ENCODE measurements at regions not wholly inside any gene's neighbourhood (a gene's known extent, or its start where the extent isn't known, plus 50 kb on each side); places are given as distances from the start of the nearest gene placed in this dataset.

- Histone ChIP-seq H3K4me3 (no peak overlapping the region), H3K9me3 (no peaks in the 10 kb centered on the region), H3K36me3 (ENCODE audit: low read depth) (no peaks in the 10 kb centered on the region), H3K4me1 (ENCODE audit: low read depth) (no peaks in the 10 kb centered on the region)
- intact Hi-C loops (cut with DNase I, micrococcal nuclease) = no loop called here
- TF ChIP-seq, protein P1, sequence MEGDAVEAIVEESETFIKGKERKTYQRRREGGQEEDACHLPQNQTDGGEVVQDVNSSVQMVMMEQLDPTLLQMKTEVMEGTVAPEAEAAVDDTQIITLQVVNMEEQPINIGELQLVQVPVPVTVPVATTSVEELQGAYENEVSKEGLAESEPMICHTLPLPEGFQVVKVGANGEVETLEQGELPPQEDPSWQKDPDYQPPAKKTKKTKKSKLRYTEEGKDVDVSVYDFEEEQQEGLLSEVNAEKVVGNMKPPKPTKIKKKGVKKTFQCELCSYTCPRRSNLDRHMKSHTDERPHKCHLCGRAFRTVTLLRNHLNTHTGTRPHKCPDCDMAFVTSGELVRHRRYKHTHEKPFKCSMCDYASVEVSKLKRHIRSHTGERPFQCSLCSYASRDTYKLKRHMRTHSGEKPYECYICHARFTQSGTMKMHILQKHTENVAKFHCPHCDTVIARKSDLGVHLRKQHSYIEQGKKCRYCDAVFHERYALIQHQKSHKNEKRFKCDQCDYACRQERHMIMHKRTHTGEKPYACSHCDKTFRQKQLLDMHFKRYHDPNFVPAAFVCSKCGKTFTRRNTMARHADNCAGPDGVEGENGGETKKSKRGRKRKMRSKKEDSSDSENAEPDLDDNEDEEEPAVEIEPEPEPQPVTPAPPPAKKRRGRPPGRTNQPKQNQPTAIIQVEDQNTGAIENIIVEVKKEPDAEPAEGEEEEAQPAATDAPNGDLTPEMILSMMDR (IDR thresholded peaks at IDR 0.05) = no peak
- DNase-seq (no peak), ATAC-seq (no peak)
Observed at GRCh38 chr12:92463171-92463570, 239.6 kb upstream of the PLEKHG7 start.

- DNase-seq (no peak), ATAC-seq (no peak)
- Histone ChIP-seq H3K4me3 (no peak overlapping the region), H3K9me3 (no peaks in the 10 kb centered on the region), H3K4me1 (ENCODE audit: low read depth) (no peaks in the 10 kb centered on the region), H3K36me3 (ENCODE audit: low read depth) (no peaks in the 10 kb centered on the region)
- intact Hi-C loops (cut with DNase I, micrococcal nuclease) = no loop called here
- TF ChIP-seq, protein P1 (IDR thresholded peaks at IDR 0.05) = no peak
Observed at GRCh38 chr12:92462527-92462926, 240.3 kb upstream of the PLEKHG7 start.

- intact Hi-C loops (cut with DNase I, micrococcal nuclease) = no loop called here
- Histone ChIP-seq H3K4me3 (no peak overlapping the region), H3K36me3 (ENCODE audit: low read depth) (no peaks in the 10 kb centered on the region), H3K9me3 (no peaks in the 10 kb centered on the region), H3K4me1 (ENCODE audit: low read depth) (no peaks in the 10 kb centered on the region)
- peak in 1 of 3 donors; percentile 20 for DNase-seq
- ATAC-seq = peak; percentile 70
- TF ChIP-seq, protein P1 (IDR thresholded peaks at IDR 0.05) = no peak
Observed at GRCh38 chr12:92462049-92462448, 240.7 kb upstream of the PLEKHG7 start.

GRCh38 chr12:92459850-92460249 is 242.9 kb upstream of the PLEKHG7 start:
- intact Hi-C loops (cut with DNase I, micrococcal nuclease) = no loop called here

GRCh38 chr12:92458996-92459395 is 243.8 kb upstream of the PLEKHG7 start:
- no peaks in the 10 kb centered on the region for H3K9me3 ChIP-seq
- no peak for ATAC-seq
- no peak for DNase-seq
- intact Hi-C loops (cut with DNase I, micrococcal nuclease) = no loop called here
- H3K4me1 ChIP-seq (ENCODE audit: low read depth) = no peaks in the 10 kb centered on the region
- no peak overlapping the region for H3K4me3 ChIP-seq
- H3K36me3 ChIP-seq (ENCODE audit: low read depth) = no peaks in the 10 kb centered on the region
- TF ChIP-seq, protein P1 (IDR thresholded peaks at IDR 0.05) = no peak

More at GRCh38 chr12:92459850-92460249, 242.9 kb upstream of the PLEKHG7 start:
- no peaks in the 10 kb centered on the region for H3K4me1 ChIP-seq (ENCODE audit: low read depth)
- no peaks in the 10 kb centered on the region for H3K36me3 ChIP-seq (ENCODE audit: low read depth)
- DNase-seq = no peak
- no peak for ATAC-seq
- H3K4me3 ChIP-seq = no peak overlapping the region
- no peaks in the 10 kb centered on the region for H3K9me3 ChIP-seq
- TF ChIP-seq, protein P1 (IDR thresholded peaks at IDR 0.05) = no peak

All from mucosa of descending colon (tissue), 3 donors.